WTC11 (cell line): ENCODE measurements at regions not wholly inside any gene's neighbourhood (a gene's known extent, or its start where the extent isn't known, plus 50 kb on each side); places are given as distances from the start of the nearest gene placed in this dataset.

ENCODE experiments used
- ATAC-seq: fragments of 200-7000 bp; cut with Tn5 transposase; 2 replicates; pipeline ENCODE4 v1.10.0; 2021; ENCODE audit warnings: mild to moderate bottlenecking, moderate library complexity
- CTCF ChIA-PET: fragments of 300-600 bp; sonication (Branson Sonifier 250); formaldehyde crosslinking; loops from one replicate; lab custom pipeline; 2021; ENCODE audit warnings: antibody characterized with exemption; lab: Charles Lee
- POLR2A ChIA-PET: fragments of 350-600 bp; sonication (Branson Sonifier 250); formaldehyde crosslinking; loops from one replicate; lab custom pipeline; 2021; ENCODE audit warnings: antibody characterized with exemption; lab: Charles Lee
- DNase-seq: peaks from one replicate; pipeline ENCODE4 v3.0.0; 2021; ENCODE audit warnings: low spot score
- H3K27ac Mint-ChIP-seq: 2 replicates; pipeline ENCODE4 v1.8.0; 2021; ENCODE audit warnings: mixed read lengths
- H3K27me3 Mint-ChIP-seq: 2 replicates; pipeline ENCODE4 v1.8.0; 2021; ENCODE audit warnings: low read depth, mild to moderate bottlenecking, moderate library complexity, mixed read lengths
- H3K36me3 Mint-ChIP-seq: 2 replicates; pipeline ENCODE4 v1.8.0; 2021; ENCODE audit warnings: mixed read lengths
- H3K4me1 Mint-ChIP-seq: 2 replicates; pipeline ENCODE4 v1.8.0; 2022; ENCODE audit warnings: mixed read lengths
- H3K4me3 Mint-ChIP-seq: 2 replicates; pipeline ENCODE4 v1.8.0; 2021; ENCODE audit warnings: mild to moderate bottlenecking, moderate library complexity, mixed read lengths
- H3K9me3 Mint-ChIP-seq: 2 replicates; pipeline ENCODE4 v1.8.0; 2021; ENCODE audit warnings: mixed read lengths
- ELF4 ChIP-seq: sonication (generic); formaldehyde crosslinking; IDR thresholded peaks from 2 replicates; pipeline ENCODE4 v1.8.1; 2022; ENCODE audit warnings: low read depth, mild to moderate bottlenecking, moderate library complexity, missing genetic modification reagents
- FOXK1 ChIP-seq: sonication (generic); formaldehyde crosslinking; IDR thresholded peaks from 2 replicates; pipeline ENCODE4 v1.8.0; 2022; ENCODE audit warnings: mild to moderate bottlenecking, moderate library complexity, missing genetic modification reagents
- GTF2I ChIP-seq: fragments of 250-450 bp; sonication (Bioruptor Pico); conservative IDR thresholded peaks from 2 replicates; pipeline ENCODE4 v1.4.0; 2021; ENCODE audit warnings: mild to moderate bottlenecking
- IRF2 ChIP-seq: sonication (generic); formaldehyde crosslinking; IDR thresholded peaks from 2 replicates; pipeline ENCODE4 v1.8.0; 2022; ENCODE audit warnings: low read depth, missing genetic modification reagents, borderline replicate concordance
- MXD4 ChIP-seq: fragments of 250-450 bp; sonication (Bioruptor Pico); IDR thresholded peaks from 2 replicates; pipeline ENCODE4 v1.8.0; 2021; ENCODE audit warnings: mild to moderate bottlenecking, moderate library complexity, borderline replicate concordance
- NFATC4 ChIP-seq: fragments of 250-450 bp; sonication (Bioruptor Pico); IDR thresholded peaks from 2 replicates; pipeline ENCODE4 v1.9.0; 2021; ENCODE audit warnings: mild to moderate bottlenecking
- NR2C2 ChIP-seq: sonication (generic); formaldehyde crosslinking; IDR thresholded peaks from 2 replicates; pipeline ENCODE4 v1.8.0; 2022; ENCODE audit warnings: mild to moderate bottlenecking, missing genetic modification reagents
- ZNF121 ChIP-seq: sonication (generic); formaldehyde crosslinking; IDR thresholded peaks from 2 replicates; pipeline ENCODE4 v1.8.0; 2023; ENCODE audit warnings: missing genetic modification reagents
- ZNF232 ChIP-seq: sonication (generic); formaldehyde crosslinking; IDR thresholded peaks from 2 replicates; pipeline ENCODE4 v1.8.0; 2022; ENCODE audit warnings: mild to moderate bottlenecking, missing genetic modification reagents
- ZNF263 ChIP-seq: sonication (generic); formaldehyde crosslinking; IDR thresholded peaks from 2 replicates; pipeline ENCODE4 v1.8.1; 2022; ENCODE audit warnings: low read depth, mild to moderate bottlenecking, moderate library complexity, missing genetic modification reagents
- ZNF416 ChIP-seq: fragments of 250-450 bp; sonication (Bioruptor Pico); IDR thresholded peaks from 2 replicates; pipeline ENCODE4 v1.9.0; 2021; ENCODE audit warnings: mild to moderate bottlenecking, inconsistent platforms
- TF ChIP-seq, protein P1 (sequence below): fragments of 250-450 bp; sonication (Bioruptor Pico); IDR thresholded peaks from 2 replicates; pipeline ENCODE4 v1.9.0; 2021; ENCODE audit warnings: mild to moderate bottlenecking
- TF ChIP-seq, protein P2 (sequence below): fragments of 250-450 bp; sonication (Bioruptor Pico); IDR thresholded peaks from 2 replicates; pipeline ENCODE4 v1.9.0; 2021; ENCODE audit warnings: mild to moderate bottlenecking, borderline replicate concordance
- TF ChIP-seq, protein P3 (sequence below): fragments of 250-450 bp; sonication (Bioruptor Pico); conservative IDR thresholded peaks from 2 replicates; pipeline ENCODE4 v1.9.0; 2021; ENCODE audit warnings: mild to moderate bottlenecking
- TF ChIP-seq, protein P4 (sequence below): sonication (generic); formaldehyde crosslinking; IDR thresholded peaks from 2 replicates; pipeline ENCODE4 v1.8.0; 2022; ENCODE audit warnings: mild to moderate bottlenecking, missing genetic modification reagents
- TF ChIP-seq, protein P5 (sequence below): sonication (generic); formaldehyde crosslinking; IDR thresholded peaks from 2 replicates; pipeline ENCODE4 v1.8.1; 2023; ENCODE audit warnings: mild to moderate bottlenecking, missing genetic modification reagents, moderate library complexity
- TF ChIP-seq, protein P6 (sequence below): sonication (generic); formaldehyde crosslinking; IDR thresholded peaks from 2 replicates; pipeline ENCODE4 v1.8.0; 2022; ENCODE audit warnings: mild to moderate bottlenecking, missing genetic modification reagents
- TF ChIP-seq, protein P7 (sequence below): sonication (generic); formaldehyde crosslinking; conservative IDR thresholded peaks from 2 replicates; pipeline ENCODE4 v1.8.1; 2023; ENCODE audit warnings: mild to moderate bottlenecking, low read depth, missing genetic modification reagents, moderate library complexity

DNA sequence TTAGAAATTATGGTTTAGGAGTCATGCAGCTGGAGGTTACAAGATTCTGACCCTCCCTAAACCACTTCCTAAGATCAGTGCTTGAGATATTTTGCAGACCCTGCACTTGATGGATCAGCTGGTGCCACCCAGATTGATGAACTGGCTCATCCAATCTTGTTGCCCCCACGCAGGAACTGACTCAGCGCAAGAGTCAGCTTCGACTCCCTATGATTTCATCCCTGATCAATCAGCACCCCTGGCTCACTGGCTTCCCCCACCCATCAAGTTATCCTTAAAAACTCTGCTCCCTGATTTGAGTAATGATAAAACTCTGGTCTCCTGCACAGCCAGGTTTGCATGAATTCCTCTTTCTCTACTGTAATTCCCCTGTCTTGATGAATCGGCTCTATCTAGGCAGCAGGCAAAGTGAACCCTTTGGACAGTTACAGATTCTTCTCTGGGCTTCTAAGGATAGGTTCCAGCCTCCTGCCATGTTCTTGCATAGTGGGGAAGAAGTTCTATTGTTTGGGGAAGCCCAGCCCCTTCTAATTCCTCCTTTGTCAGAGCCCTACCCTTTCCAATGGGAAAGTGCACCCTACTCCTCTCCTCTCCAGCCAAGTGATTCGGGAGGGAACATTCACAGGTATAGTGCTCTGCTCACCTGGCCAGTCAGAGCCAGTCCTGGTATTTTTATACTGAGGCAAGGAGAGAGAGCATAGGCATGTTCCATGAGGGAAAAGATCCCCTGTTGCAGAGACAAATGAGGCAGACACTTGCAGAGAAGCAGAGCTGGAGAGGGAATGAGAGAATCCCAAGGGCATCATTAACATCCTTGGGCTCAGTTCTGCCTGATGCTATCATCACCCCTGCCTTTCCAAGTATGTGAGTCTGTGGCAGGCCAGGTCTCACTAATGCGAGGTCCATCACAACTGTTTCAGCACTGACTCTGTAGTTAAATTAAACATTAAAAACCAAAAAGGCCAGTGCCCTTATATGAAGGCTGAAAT is 224.4 kb upstream of the GALNT17 start (continued):
- TF ChIP-seq, protein P1, sequence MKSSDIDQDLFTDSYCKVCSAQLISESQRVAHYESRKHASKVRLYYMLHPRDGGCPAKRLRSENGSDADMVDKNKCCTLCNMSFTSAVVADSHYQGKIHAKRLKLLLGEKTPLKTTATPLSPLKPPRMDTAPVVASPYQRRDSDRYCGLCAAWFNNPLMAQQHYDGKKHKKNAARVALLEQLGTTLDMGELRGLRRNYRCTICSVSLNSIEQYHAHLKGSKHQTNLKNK (CRISPR knock-in tag), result no peak
- no peak for TF ChIP-seq NFATC4
- TF ChIP-seq, protein P2, sequence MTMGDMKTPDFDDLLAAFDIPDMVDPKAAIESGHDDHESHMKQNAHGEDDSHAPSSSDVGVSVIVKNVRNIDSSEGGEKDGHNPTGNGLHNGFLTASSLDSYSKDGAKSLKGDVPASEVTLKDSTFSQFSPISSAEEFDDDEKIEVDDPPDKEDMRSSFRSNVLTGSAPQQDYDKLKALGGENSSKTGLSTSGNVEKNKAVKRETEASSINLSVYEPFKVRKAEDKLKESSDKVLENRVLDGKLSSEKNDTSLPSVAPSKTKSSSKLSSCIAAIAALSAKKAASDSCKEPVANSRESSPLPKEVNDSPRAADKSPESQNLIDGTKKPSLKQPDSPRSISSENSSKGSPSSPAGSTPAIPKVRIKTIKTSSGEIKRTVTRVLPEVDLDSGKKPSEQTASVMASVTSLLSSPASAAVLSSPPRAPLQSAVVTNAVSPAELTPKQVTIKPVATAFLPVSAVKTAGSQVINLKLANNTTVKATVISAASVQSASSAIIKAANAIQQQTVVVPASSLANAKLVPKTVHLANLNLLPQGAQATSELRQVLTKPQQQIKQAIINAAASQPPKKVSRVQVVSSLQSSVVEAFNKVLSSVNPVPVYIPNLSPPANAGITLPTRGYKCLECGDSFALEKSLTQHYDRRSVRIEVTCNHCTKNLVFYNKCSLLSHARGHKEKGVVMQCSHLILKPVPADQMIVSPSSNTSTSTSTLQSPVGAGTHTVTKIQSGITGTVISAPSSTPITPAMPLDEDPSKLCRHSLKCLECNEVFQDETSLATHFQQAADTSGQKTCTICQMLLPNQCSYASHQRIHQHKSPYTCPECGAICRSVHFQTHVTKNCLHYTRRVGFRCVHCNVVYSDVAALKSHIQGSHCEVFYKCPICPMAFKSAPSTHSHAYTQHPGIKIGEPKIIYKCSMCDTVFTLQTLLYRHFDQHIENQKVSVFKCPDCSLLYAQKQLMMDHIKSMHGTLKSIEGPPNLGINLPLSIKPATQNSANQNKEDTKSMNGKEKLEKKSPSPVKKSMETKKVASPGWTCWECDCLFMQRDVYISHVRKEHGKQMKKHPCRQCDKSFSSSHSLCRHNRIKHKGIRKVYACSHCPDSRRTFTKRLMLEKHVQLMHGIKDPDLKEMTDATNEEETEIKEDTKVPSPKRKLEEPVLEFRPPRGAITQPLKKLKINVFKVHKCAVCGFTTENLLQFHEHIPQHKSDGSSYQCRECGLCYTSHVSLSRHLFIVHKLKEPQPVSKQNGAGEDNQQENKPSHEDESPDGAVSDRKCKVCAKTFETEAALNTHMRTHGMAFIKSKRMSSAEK (CRISPR knock-in tag), result no peak
- no peak for TF ChIP-seq ZNF416 (CRISPR knock-in tag)

DNA sequence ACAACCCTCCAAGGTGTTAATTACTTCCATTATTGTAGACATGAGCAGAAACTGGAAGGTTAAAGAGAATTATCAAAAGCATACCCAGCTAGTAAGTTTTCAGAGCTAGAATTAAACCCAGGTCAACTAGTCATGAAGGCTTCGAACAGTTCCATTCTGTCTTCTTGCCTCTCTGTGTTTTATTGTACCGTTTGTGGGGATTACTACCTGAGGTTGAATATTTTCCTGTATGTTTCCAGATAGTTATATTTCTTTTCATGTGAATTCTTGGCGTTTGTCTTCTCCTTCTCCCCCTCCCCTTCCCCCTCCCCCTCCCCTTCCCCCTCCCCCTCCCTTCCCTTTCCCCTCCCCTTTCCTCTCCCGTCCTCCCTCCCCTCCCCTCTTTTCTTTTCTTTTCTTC is 218.0 kb upstream of the GALNT17 start:
- TF ChIP-seq, protein P3, sequence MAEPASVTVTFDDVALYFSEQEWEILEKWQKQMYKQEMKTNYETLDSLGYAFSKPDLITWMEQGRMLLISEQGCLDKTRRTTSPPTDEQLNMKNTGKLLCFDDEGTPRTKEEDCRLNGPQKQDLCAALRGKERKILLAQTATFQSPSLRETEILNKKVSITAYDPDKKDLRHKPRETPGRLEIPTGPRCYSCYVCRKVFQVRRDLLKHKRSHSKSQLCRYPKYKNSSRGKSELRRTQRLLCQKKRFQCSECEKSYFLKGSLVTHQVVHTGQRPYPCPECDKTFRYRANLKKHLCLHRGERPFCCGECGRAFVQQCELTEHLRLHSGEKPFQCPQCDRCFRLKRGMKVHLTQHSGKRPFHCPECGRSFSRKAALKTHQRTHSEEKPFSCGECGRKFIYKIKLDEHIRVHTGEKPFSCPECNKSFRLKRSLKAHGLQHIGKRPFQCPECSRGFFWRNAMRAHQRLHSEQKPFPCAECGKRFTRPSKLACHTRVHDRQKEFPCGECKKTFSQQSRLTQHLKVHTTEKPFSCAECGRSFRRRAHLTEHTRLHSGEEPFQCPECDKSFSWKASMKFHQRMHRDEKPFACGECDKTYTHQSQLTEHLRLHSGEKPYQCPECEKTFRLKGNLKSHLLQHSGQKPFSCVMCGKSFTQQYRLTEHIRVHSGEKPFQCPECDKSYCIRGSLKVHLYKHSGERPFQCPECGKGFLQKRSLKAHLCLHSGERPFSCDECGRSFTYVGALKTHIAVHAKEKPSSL, result no peak
- TF ChIP-seq ELF4 (CRISPR knock-in tag), result no peak
- TF ChIP-seq, protein P4, sequence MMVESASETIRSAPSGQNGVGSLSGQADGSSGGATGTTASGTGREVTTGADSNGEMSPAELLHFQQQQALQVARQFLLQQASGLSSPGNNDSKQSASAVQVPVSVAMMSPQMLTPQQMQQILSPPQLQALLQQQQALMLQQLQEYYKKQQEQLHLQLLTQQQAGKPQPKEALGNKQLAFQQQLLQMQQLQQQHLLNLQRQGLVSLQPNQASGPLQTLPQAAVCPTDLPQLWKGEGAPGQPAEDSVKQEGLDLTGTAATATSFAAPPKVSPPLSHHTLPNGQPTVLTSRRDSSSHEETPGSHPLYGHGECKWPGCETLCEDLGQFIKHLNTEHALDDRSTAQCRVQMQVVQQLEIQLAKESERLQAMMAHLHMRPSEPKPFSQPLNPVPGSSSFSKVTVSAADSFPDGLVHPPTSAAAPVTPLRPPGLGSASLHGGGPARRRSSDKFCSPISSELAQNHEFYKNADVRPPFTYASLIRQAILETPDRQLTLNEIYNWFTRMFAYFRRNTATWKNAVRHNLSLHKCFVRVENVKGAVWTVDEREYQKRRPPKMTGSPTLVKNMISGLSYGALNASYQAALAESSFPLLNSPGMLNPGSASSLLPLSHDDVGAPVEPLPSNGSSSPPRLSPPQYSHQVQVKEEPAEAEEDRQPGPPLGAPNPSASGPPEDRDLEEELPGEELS (CRISPR knock-in tag), result no peak
- TF ChIP-seq GTF2I (CRISPR knock-in tag), result no peak
- TF ChIP-seq IRF2 (CRISPR knock-in tag), result no peak
- no peak for TF ChIP-seq FOXK1 (CRISPR knock-in tag)
- TF ChIP-seq NR2C2 (CRISPR knock-in tag), result no peak
- TF ChIP-seq, protein P5, sequence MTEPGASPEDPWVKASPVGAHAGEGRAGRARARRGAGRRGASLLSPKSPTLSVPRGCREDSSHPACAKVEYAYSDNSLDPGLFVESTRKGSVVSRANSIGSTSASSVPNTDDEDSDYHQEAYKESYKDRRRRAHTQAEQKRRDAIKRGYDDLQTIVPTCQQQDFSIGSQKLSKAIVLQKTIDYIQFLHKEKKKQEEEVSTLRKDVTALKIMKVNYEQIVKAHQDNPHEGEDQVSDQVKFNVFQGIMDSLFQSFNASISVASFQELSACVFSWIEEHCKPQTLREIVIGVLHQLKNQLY (CRISPR knock-in tag), result no peak
- no peak for TF ChIP-seq MXD4 (CRISPR knock-in tag)
- no peak for TF ChIP-seq ZNF232
- TF ChIP-seq, protein P1 (CRISPR knock-in tag), result no peak
- no peak for TF ChIP-seq ZNF263
- TF ChIP-seq, protein P6, sequence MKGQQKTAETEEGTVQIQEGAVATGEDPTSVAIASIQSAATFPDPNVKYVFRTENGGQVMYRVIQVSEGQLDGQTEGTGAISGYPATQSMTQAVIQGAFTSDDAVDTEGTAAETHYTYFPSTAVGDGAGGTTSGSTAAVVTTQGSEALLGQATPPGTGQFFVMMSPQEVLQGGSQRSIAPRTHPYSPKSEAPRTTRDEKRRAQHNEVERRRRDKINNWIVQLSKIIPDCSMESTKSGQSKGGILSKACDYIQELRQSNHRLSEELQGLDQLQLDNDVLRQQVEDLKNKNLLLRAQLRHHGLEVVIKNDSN, result no peak
- TF ChIP-seq, protein P7, sequence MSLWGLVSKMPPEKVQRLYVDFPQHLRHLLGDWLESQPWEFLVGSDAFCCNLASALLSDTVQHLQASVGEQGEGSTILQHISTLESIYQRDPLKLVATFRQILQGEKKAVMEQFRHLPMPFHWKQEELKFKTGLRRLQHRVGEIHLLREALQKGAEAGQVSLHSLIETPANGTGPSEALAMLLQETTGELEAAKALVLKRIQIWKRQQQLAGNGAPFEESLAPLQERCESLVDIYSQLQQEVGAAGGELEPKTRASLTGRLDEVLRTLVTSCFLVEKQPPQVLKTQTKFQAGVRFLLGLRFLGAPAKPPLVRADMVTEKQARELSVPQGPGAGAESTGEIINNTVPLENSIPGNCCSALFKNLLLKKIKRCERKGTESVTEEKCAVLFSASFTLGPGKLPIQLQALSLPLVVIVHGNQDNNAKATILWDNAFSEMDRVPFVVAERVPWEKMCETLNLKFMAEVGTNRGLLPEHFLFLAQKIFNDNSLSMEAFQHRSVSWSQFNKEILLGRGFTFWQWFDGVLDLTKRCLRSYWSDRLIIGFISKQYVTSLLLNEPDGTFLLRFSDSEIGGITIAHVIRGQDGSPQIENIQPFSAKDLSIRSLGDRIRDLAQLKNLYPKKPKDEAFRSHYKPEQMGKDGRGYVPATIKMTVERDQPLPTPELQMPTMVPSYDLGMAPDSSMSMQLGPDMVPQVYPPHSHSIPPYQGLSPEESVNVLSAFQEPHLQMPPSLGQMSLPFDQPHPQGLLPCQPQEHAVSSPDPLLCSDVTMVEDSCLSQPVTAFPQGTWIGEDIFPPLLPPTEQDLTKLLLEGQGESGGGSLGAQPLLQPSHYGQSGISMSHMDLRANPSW (CRISPR knock-in tag), result no peak
- no peak for TF ChIP-seq ZNF121 (CRISPR knock-in tag)
- DNase-seq (no peak), ATAC-seq (no peak)
- Mint-ChIP-seq H3K27ac (no peak overlapping the region), H3K4me3 (no peak overlapping the region), H3K27me3 (no peaks in the 10 kb centered on the region; the same call in 1 of the 2 replicates), H3K36me3 (no peaks in the 10 kb centered on the region), H3K9me3 (0 out of 2 replicates have a peak, but pooled peaks cover 4% of the 10 kb centered on the region), H3K4me1 (peaks cover 11% of the 10 kb centered on the region)
- CTCF ChIA-PET, result no interaction called here
- POLR2A ChIA-PET, result no interaction called here
